ENCODE measurements at regions not wholly inside any gene's neighbourhood (a gene's known extent, or its start where the extent isn't known, plus 50 kb on each side); places are given as distances from the start of the nearest gene placed in this dataset.

- TF ChIP-seq CTCF (optimal IDR thresholded peaks at IDR 0.05 in 1 of 3, IDR thresholded peaks at IDR 0.05 in 1 of 3, conservative IDR thresholded peaks at IDR 0.05 in 1 of 3; ENCODE audit: extremely low read depth in 1 of 3, insufficient read depth in 2 of 3, low read length in 3 of 3) (no peak), EZH2 (IDR thresholded peaks at IDR 0.05; ENCODE audit: low read length) (no peak)
Observed at GRCh38 chr3:31100519-31100918, 206.1 kb upstream of the GADL1 start.

All from keratinocyte (primary cell).